ENCODE measurements at regions not wholly inside any gene's neighbourhood (a gene's known extent, or its start where the extent isn't known, plus 50 kb on each side); places are given as distances from the start of the nearest gene placed in this dataset.

GRCh38 chr10:84908491-84908890 is 580.1 kb downstream of the CCSER2 start:
- no peak overlapping the region for H3K4me3 ChIP-seq (ENCODE audit: insufficient read depth, low read length, poor library complexity, severe bottlenecking)
- H3K36me3 ChIP-seq (ENCODE audit: low read length), result no peaks in the 10 kb centered on the region
- H3K9ac ChIP-seq (ENCODE audit: low read length), result no peak overlapping the region
- no peaks in the 10 kb centered on the region for H3K79me2 ChIP-seq (ENCODE audit: insufficient read depth, low read length)
- H3K9me2 ChIP-seq (replicated peaks; ENCODE audit: insufficient read depth, low read length), result no peaks in the 10 kb centered on the region
- no peak overlapping the region for H3K4me2 ChIP-seq (ENCODE audit: low read depth, low read length, poor library complexity, severe bottlenecking)
- no peaks in the 10 kb centered on the region for H3F3A ChIP-seq (ENCODE audit: insufficient read depth)
- no peaks in the 10 kb centered on the region for H3K27me3 ChIP-seq (ENCODE audit: low read length)
- no peak for TF ChIP-seq CTCF (IDR thresholded peaks at IDR 0.05; ENCODE audit: insufficient read depth, low read length, poor library complexity, severe bottlenecking)
- no peak for TF ChIP-seq EZH2phosphoT487 (conservative IDR thresholded peaks at IDR 0.05; ENCODE audit: low read length)
- no peaks in the 10 kb centered on the region for H4K20me1 ChIP-seq (ENCODE audit: low read depth, low read length)
- H2AFZ ChIP-seq (ENCODE audit: low read depth, low read length, severe bottlenecking), result no peak overlapping the region
- no peaks in the 10 kb centered on the region for H3K9me3 ChIP-seq (ENCODE audit: insufficient read depth, low read length)
- no peak overlapping the region for H3K27ac ChIP-seq (ENCODE audit: low read depth, low read length)

- Histone ChIP-seq H3K27ac (ENCODE audit: low read depth, low read length) (no peak overlapping the region), H3K27me3 (ENCODE audit: low read length) (no peaks in the 10 kb centered on the region), H3K9me2 (replicated peaks; ENCODE audit: insufficient read depth, low read length) (no peaks in the 10 kb centered on the region), H2AFZ (ENCODE audit: low read depth, low read length, severe bottlenecking) (no peak overlapping the region), H3K79me2 (ENCODE audit: insufficient read depth, low read length) (no peaks in the 10 kb centered on the region), H3K4me2 (ENCODE audit: low read depth, low read length, poor library complexity, severe bottlenecking) (no peak overlapping the region), H3K4me3 (ENCODE audit: insufficient read depth, low read length, poor library complexity, severe bottlenecking) (no peak overlapping the region), H4K20me1 (ENCODE audit: low read depth, low read length) (no peaks in the 10 kb centered on the region), H3K9ac (ENCODE audit: low read length) (no peak overlapping the region), H3K36me3 (ENCODE audit: low read length) (no peaks in the 10 kb centered on the region), H3K9me3 (ENCODE audit: insufficient read depth, low read length) (no peaks in the 10 kb centered on the region), H3F3A (ENCODE audit: insufficient read depth) (no peaks in the 10 kb centered on the region)
- TF ChIP-seq EZH2phosphoT487 (conservative IDR thresholded peaks at IDR 0.05; ENCODE audit: low read length) (no peak), CTCF (IDR thresholded peaks at IDR 0.05; ENCODE audit: insufficient read depth, low read length, poor library complexity, severe bottlenecking) (no peak)
Observed at GRCh38 chr10:84921701-84922100, 593.3 kb downstream of the CCSER2 start.

- H3K9ac ChIP-seq (ENCODE audit: low read length), result no peak overlapping the region
- no peak for TF ChIP-seq EZH2phosphoT487 (conservative IDR thresholded peaks at IDR 0.05; ENCODE audit: low read length)
- no peak for TF ChIP-seq CTCF (IDR thresholded peaks at IDR 0.05; ENCODE audit: insufficient read depth, low read length, poor library complexity, severe bottlenecking)
- no peaks in the 10 kb centered on the region for H3K36me3 ChIP-seq (ENCODE audit: low read length)
- no peak overlapping the region for H3K4me3 ChIP-seq (ENCODE audit: insufficient read depth, low read length, poor library complexity, severe bottlenecking)
- no peaks in the 10 kb centered on the region for H3F3A ChIP-seq (ENCODE audit: insufficient read depth)
- no peaks in the 10 kb centered on the region for H3K9me2 ChIP-seq (replicated peaks; ENCODE audit: insufficient read depth, low read length)
- no peaks in the 10 kb centered on the region for H3K27me3 ChIP-seq (ENCODE audit: low read length)
- H3K4me2 ChIP-seq (ENCODE audit: low read depth, low read length, poor library complexity, severe bottlenecking), result no peak overlapping the region
- H3K79me2 ChIP-seq (ENCODE audit: insufficient read depth, low read length), result no peaks in the 10 kb centered on the region
- no peak overlapping the region for H2AFZ ChIP-seq (ENCODE audit: low read depth, low read length, severe bottlenecking)
- no peak overlapping the region for H3K27ac ChIP-seq (ENCODE audit: low read depth, low read length)
- H3K9me3 ChIP-seq (ENCODE audit: insufficient read depth, low read length), result no peaks in the 10 kb centered on the region
- H4K20me1 ChIP-seq (ENCODE audit: low read depth, low read length), result no peaks in the 10 kb centered on the region
Observed at GRCh38 chr10:84924131-84924530, 595.7 kb downstream of the CCSER2 start.
